ENCODE measurements at regions not wholly inside any gene's neighbourhood (a gene's known extent, or its start where the extent isn't known, plus 50 kb on each side); places are given as distances from the start of the nearest gene placed in this dataset.

DNA sequence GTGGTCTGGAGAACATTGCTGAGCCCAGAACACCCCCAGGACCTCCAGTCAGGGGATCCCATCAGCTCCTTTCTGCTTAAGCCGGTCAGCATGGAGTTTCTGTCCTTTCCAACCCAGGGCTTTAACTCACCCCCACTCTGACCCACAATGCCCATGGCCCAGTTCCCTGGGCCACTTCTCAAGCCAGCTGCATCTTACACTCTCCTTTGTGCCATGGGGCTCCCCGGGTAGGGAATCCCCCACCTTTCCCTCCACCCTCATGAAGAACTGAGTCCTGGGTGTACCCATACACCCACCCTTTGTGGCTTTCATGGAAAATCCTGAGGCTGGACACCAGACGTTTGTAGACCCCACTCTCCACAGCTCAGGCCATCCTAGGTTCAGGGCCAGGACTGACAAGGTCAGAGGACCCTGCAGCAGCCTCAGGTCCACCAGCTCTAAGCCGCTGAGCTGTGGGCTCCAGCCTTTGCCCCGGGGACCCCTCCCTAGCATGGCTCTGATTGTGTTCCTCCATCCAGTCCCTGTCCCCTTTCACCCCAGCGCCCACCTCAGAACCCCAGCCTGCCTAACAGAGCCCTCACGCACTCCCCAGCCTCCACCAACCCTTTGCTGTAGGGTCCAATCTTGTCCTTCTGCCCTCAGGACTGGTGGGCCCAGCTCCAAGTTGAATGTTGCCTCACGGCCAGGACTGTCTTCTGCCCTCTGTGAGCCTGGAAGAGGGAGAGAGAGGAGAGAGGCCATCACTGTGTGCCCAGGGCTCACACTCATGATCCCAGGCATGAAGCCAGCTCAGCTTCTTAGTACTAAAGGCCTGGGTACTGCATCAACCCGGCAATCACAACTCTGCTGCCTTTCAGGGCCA lies 394.8 kb downstream of the MATN1 start:
- Histone ChIP-seq H2AFZ (ENCODE audit: control insufficient read depth, low read length) (no peak overlapping the region), H3K9me1 (ENCODE audit: control insufficient read depth, extremely low read depth, insufficient read depth, low read length) (no peaks in the 10 kb centered on the region), H3K36me3 (ENCODE audit: control insufficient read depth in 2 of 2, extremely low read depth in 1 of 2, insufficient read depth in 2 of 2, low read length in 2 of 2) (no peaks in the 10 kb centered on the region), H3K27me3 (ENCODE audit: control insufficient read depth, extremely low read depth, insufficient read depth, low read length) (no peaks in the 10 kb centered on the region), H3K4me3 (ENCODE audit: control insufficient read depth in 2 of 3, extremely low read depth in 1 of 3, insufficient read depth in 2 of 3, low read depth in 1 of 3, low read length in 3 of 3) (no peak overlapping the region), H3K79me2 (ENCODE audit: control insufficient read depth, insufficient read depth, low read length) (no peaks in the 10 kb centered on the region), H3K4me2 (ENCODE audit: control insufficient read depth, extremely low read depth, insufficient read depth, low read depth, low read length) (no peak overlapping the region), H3K9ac (ENCODE audit: control insufficient read depth, extremely low read depth, insufficient read depth, low read length) (no peak overlapping the region), H4K20me1 (ENCODE audit: control insufficient read depth, extremely low read depth, insufficient read depth, low read length) (no peaks in the 10 kb centered on the region), H3K9me3 (ENCODE audit: control insufficient read depth, low read depth, low read length) (no peaks in the 10 kb centered on the region), H3K4me1 (ENCODE audit: control insufficient read depth, extremely low read depth, insufficient read depth, low read length) (peaks cover 5% of the 10 kb centered on the region), H3K27ac (ENCODE audit: control insufficient read depth, insufficient read depth, low read length) (no peak overlapping the region)
- TF ChIP-seq EZH2 (IDR thresholded peaks at IDR 0.05; ENCODE audit: low read length), result no peak
- TF ChIP-seq, protein P1, sequence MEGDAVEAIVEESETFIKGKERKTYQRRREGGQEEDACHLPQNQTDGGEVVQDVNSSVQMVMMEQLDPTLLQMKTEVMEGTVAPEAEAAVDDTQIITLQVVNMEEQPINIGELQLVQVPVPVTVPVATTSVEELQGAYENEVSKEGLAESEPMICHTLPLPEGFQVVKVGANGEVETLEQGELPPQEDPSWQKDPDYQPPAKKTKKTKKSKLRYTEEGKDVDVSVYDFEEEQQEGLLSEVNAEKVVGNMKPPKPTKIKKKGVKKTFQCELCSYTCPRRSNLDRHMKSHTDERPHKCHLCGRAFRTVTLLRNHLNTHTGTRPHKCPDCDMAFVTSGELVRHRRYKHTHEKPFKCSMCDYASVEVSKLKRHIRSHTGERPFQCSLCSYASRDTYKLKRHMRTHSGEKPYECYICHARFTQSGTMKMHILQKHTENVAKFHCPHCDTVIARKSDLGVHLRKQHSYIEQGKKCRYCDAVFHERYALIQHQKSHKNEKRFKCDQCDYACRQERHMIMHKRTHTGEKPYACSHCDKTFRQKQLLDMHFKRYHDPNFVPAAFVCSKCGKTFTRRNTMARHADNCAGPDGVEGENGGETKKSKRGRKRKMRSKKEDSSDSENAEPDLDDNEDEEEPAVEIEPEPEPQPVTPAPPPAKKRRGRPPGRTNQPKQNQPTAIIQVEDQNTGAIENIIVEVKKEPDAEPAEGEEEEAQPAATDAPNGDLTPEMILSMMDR (optimal IDR thresholded peaks at IDR 0.05 in 1 of 3, IDR thresholded peaks at IDR 0.05 in 1 of 3, conservative IDR thresholded peaks at IDR 0.05 in 1 of 3; ENCODE audit: extremely low read depth in 1 of 3, insufficient read depth in 2 of 3, low read length in 3 of 3), result no peak
- DNase-seq (ENCODE audit: low read depth, low spot score) (no peak), FAIRE-seq (no peak)
- dilution Hi-C loops (cut with MboI; ENCODE audit: extremely low pct_ligation_motif_present, low sequenced_read_pairs), result no loop called here

DNA sequence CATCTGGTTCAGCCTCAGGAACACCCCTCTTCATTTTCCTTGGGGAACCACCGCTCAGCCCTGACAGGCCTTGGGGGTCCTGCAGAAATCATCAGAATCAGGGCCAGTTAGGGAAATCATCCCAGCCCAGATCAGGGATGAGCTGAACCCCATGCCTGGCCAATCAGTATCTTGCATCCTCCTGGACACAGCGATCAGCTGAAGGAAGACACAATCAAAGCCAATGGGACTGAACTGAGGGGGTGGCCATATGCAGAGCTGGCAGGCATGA lies 395.4 kb downstream of the MATN1 start:
- Histone ChIP-seq H3K4me2 (ENCODE audit: control insufficient read depth, extremely low read depth, insufficient read depth, low read depth, low read length) (no peak overlapping the region), H2AFZ (ENCODE audit: control insufficient read depth, low read length) (no peak overlapping the region), H3K27ac (ENCODE audit: control insufficient read depth, insufficient read depth, low read length) (no peak overlapping the region), H3K36me3 (ENCODE audit: control insufficient read depth in 2 of 2, extremely low read depth in 1 of 2, insufficient read depth in 2 of 2, low read length in 2 of 2) (no peaks in the 10 kb centered on the region), H3K4me3 (ENCODE audit: control insufficient read depth in 2 of 3, extremely low read depth in 1 of 3, insufficient read depth in 2 of 3, low read depth in 1 of 3, low read length in 3 of 3) (no peak overlapping the region), H3K4me1 (ENCODE audit: control insufficient read depth, extremely low read depth, insufficient read depth, low read length) (peaks cover 5% of the 10 kb centered on the region), H4K20me1 (ENCODE audit: control insufficient read depth, extremely low read depth, insufficient read depth, low read length) (no peaks in the 10 kb centered on the region), H3K27me3 (ENCODE audit: control insufficient read depth, extremely low read depth, insufficient read depth, low read length) (no peaks in the 10 kb centered on the region), H3K9ac (ENCODE audit: control insufficient read depth, extremely low read depth, insufficient read depth, low read length) (no peak overlapping the region), H3K9me1 (ENCODE audit: control insufficient read depth, extremely low read depth, insufficient read depth, low read length) (no peaks in the 10 kb centered on the region), H3K79me2 (ENCODE audit: control insufficient read depth, insufficient read depth, low read length) (no peaks in the 10 kb centered on the region), H3K9me3 (ENCODE audit: control insufficient read depth, low read depth, low read length) (no peaks in the 10 kb centered on the region)
- dilution Hi-C loops (cut with MboI; ENCODE audit: extremely low pct_ligation_motif_present, low sequenced_read_pairs), result no loop called here
- DNase-seq (ENCODE audit: low read depth, low spot score) (no peak), FAIRE-seq (no peak)
- TF ChIP-seq, protein P1 (optimal IDR thresholded peaks at IDR 0.05 in 1 of 3, IDR thresholded peaks at IDR 0.05 in 1 of 3, conservative IDR thresholded peaks at IDR 0.05 in 1 of 3; ENCODE audit: extremely low read depth in 1 of 3, insufficient read depth in 2 of 3, low read length in 3 of 3), result no peak
- TF ChIP-seq EZH2 (IDR thresholded peaks at IDR 0.05; ENCODE audit: low read length), result no peak

All from keratinocyte (primary cell).